HL-60 (cell line): ENCODE measurements at regions not wholly inside any gene's neighbourhood (a gene's known extent, or its start where the extent isn't known, plus 50 kb on each side); places are given as distances from the start of the nearest gene placed in this dataset.

Experiments used
- CTCF ChIP-seq: IDR thresholded peaks from one replicate; pipeline ENCODE4 v1.5.1; 2011; ENCODE audit warnings: low read length, control low read depth, inconsistent platforms; ENCODE audit not compliant: insufficient read depth
- POLR2AphosphoS5 ChIP-seq: IDR thresholded peaks from 2 replicates; pipeline ENCODE4 v1.6.1; 2012; ENCODE audit warnings: low read depth
- REST ChIP-seq: IDR thresholded peaks from 2 replicates; pipeline ENCODE4 v1.6.1; 2012; ENCODE audit warnings: low read depth; ENCODE audit not compliant: insufficient replicate concordance

- TF ChIP-seq REST, result no peak
- TF ChIP-seq POLR2AphosphoS5, result no peak
- no peak for TF ChIP-seq CTCF
These were observed 126.1 kb downstream of the MYCN start for GRCh38 chr2:16066261-16067036.
